ENCODE measurements at regions not wholly inside any gene's neighbourhood (a gene's known extent, or its start where the extent isn't known, plus 50 kb on each side); places are given as distances from the start of the nearest gene placed in this dataset.
"Not testable (repeated sequence)": the region's sequence is repeated elsewhere in the genome, so short reads cannot be mapped to it uniquely, and the experiment has no call there.

- H3K27me3 Mint-ChIP-seq: no peaks in the 10 kb centered on the region
- H3K27ac Mint-ChIP-seq: no peak overlapping the region
- H3K36me3 Mint-ChIP-seq (ENCODE audit: low read depth): no peaks in the 10 kb centered on the region
- H3K4me3 Mint-ChIP-seq: no peak overlapping the region
- ATAC-seq (no peak), DNase-seq (no peak)
- no peaks in the 10 kb centered on the region for H3K9me3 Mint-ChIP-seq
- no peaks in the 10 kb centered on the region for H3K4me1 Mint-ChIP-seq
Measured at GRCh38 chr21:15932726-15933125, 202.9 kb downstream of the USP25 start.

GRCh38 chr21:15935530-15935929 lies 205.7 kb downstream of the USP25 start:
- DNase-seq (no peak), ATAC-seq (no peak)
- Mint-ChIP-seq H3K27me3 (no peaks in the 10 kb centered on the region), H3K4me3 (no peak overlapping the region), H3K27ac (no peak overlapping the region), H3K9me3 (no peaks in the 10 kb centered on the region), H3K36me3 (ENCODE audit: low read depth) (no peaks in the 10 kb centered on the region), H3K4me1 (no peaks in the 10 kb centered on the region)

- Mint-ChIP-seq H3K4me3 (no peak overlapping the region), H3K27ac (no peak overlapping the region)
Measured at GRCh38 chr21:15943009-15943666, 213.4 kb downstream of the USP25 start.

GRCh38 chr21:15947677-15948076 lies 217.9 kb downstream of the USP25 start:
- Mint-ChIP-seq H3K4me1 (no peaks in the 10 kb centered on the region), H3K4me3 (no peak overlapping the region), H3K27me3 (peaks cover 6% of the 10 kb centered on the region), H3K27ac (no peak overlapping the region), H3K36me3 (ENCODE audit: low read depth) (no peaks in the 10 kb centered on the region), H3K9me3 (peaks cover 16% of the 10 kb centered on the region)
- ATAC-seq (no peak), DNase-seq (no peak)

More at GRCh38 chr21:15943009-15943666, 213.4 kb downstream of the USP25 start:
- ATAC-seq (no peak), DNase-seq (no peak)
- Mint-ChIP-seq H3K4me1 (no peaks in the 10 kb centered on the region), H3K27me3 (peaks cover 6% of the 10 kb centered on the region), H3K36me3 (ENCODE audit: low read depth) (no peaks in the 10 kb centered on the region), H3K9me3 (no peaks in the 10 kb centered on the region)

GRCh38 chr21:15953551-15954116 lies 223.9 kb downstream of the USP25 start:
- no peak for ATAC-seq
- no peaks in the 10 kb centered on the region for H3K27me3 Mint-ChIP-seq
- no peak for DNase-seq
- no peak overlapping the region for H3K27ac Mint-ChIP-seq
- no peaks in the 10 kb centered on the region for H3K36me3 Mint-ChIP-seq (ENCODE audit: low read depth)
- no peak overlapping the region for H3K4me3 Mint-ChIP-seq
- no peaks in the 10 kb centered on the region for H3K4me1 Mint-ChIP-seq
- H3K9me3 Mint-ChIP-seq: peaks cover 37% of the 10 kb centered on the region

- Mint-ChIP-seq H3K27me3 (peaks cover 2% of the 10 kb centered on the region), H3K36me3 (ENCODE audit: low read depth) (no peaks in the 10 kb centered on the region), H3K27ac (no peak overlapping the region), H3K4me1 (no peaks in the 10 kb centered on the region), H3K4me3 (no peak overlapping the region), H3K9me3 (no peaks in the 10 kb centered on the region)
- DNase-seq: no peak
- no peak for ATAC-seq
Measured at GRCh38 chr21:15964236-15964855, 234.6 kb downstream of the USP25 start.

GRCh38 chr21:15966231-15966630 lies 236.4 kb downstream of the USP25 start:
- DNase-seq (no peak), ATAC-seq (no peak)
- H3K9me3 Mint-ChIP-seq: no peaks in the 10 kb centered on the region
- H3K27me3 Mint-ChIP-seq: peaks cover 2% of the 10 kb centered on the region
- no peaks in the 10 kb centered on the region for H3K36me3 Mint-ChIP-seq (ENCODE audit: low read depth)
- H3K4me1 Mint-ChIP-seq: no peaks in the 10 kb centered on the region
- H3K27ac Mint-ChIP-seq: no peak overlapping the region
- no peak overlapping the region for H3K4me3 Mint-ChIP-seq

- no peaks in the 10 kb centered on the region for H3K9me3 Mint-ChIP-seq
- H3K4me3 Mint-ChIP-seq: no peak overlapping the region
- H3K27me3 Mint-ChIP-seq: peaks cover 2% of the 10 kb centered on the region
- DNase-seq (no peak), ATAC-seq (no peak)
- H3K27ac Mint-ChIP-seq: no peak overlapping the region
- H3K4me1 Mint-ChIP-seq: no peaks in the 10 kb centered on the region
- H3K36me3 Mint-ChIP-seq (ENCODE audit: low read depth): no peaks in the 10 kb centered on the region
Measured at GRCh38 chr21:15966651-15967050, 236.9 kb downstream of the USP25 start.

- no peaks in the 10 kb centered on the region for H3K36me3 Mint-ChIP-seq (ENCODE audit: low read depth)
- H3K27me3 Mint-ChIP-seq: peaks cover 2% of the 10 kb centered on the region
- ATAC-seq (no peak), DNase-seq (no peak)
- no peak overlapping the region for H3K4me3 Mint-ChIP-seq
- no peak overlapping the region for H3K27ac Mint-ChIP-seq
- H3K9me3 Mint-ChIP-seq: no peaks in the 10 kb centered on the region
- no peaks in the 10 kb centered on the region for H3K4me1 Mint-ChIP-seq
Measured at GRCh38 chr21:15967661-15968060, 237.9 kb downstream of the USP25 start.

- ATAC-seq: no peak
- Mint-ChIP-seq H3K27ac (no peak overlapping the region), H3K4me1 (no peaks in the 10 kb centered on the region), H3K9me3 (no peaks in the 10 kb centered on the region), H3K36me3 (ENCODE audit: low read depth) (no peaks in the 10 kb centered on the region), H3K27me3 (peaks cover 2% of the 10 kb centered on the region), H3K4me3 (no peak overlapping the region)
- no peak for DNase-seq
Measured at GRCh38 chr21:15968776-15969310, 239.1 kb downstream of the USP25 start.

- ATAC-seq: no peak
- DNase-seq: no peak
- Mint-ChIP-seq H3K27me3 (peaks cover 2% of the 10 kb centered on the region), H3K4me3 (no peak overlapping the region), H3K36me3 (ENCODE audit: low read depth) (no peaks in the 10 kb centered on the region), H3K27ac (no peak overlapping the region), H3K4me1 (no peaks in the 10 kb centered on the region), H3K9me3 (no peaks in the 10 kb centered on the region)
Measured at GRCh38 chr21:15976807-15977206, 247.0 kb downstream of the USP25 start.

- H3K36me3 Mint-ChIP-seq (ENCODE audit: low read depth): no peaks in the 10 kb centered on the region
- DNase-seq (no peak), ATAC-seq (no peak)
- no peaks in the 10 kb centered on the region for H3K9me3 Mint-ChIP-seq
- H3K4me3 Mint-ChIP-seq: no peak overlapping the region
- no peak overlapping the region for H3K27ac Mint-ChIP-seq
- no peaks in the 10 kb centered on the region for H3K4me1 Mint-ChIP-seq
- H3K27me3 Mint-ChIP-seq: peaks cover 2% of the 10 kb centered on the region
Measured at GRCh38 chr21:15978215-15978738, 248.5 kb downstream of the USP25 start.

GRCh38 chr21:15979493-15979892 lies 249.7 kb downstream of the USP25 start:
- not testable (repeated sequence) for H3K4me3 Mint-ChIP-seq; H3K27me3 Mint-ChIP-seq; DNase-seq; ATAC-seq; H3K4me1 Mint-ChIP-seq; H3K9me3 Mint-ChIP-seq; H3K27ac Mint-ChIP-seq; H3K36me3 Mint-ChIP-seq (ENCODE audit: low read depth)

- no peak for DNase-seq
- ATAC-seq: no peak
- Mint-ChIP-seq H3K27ac (no peak overlapping the region), H3K4me1 (no peaks in the 10 kb centered on the region), H3K27me3 (peaks cover 1% of the 10 kb centered on the region), H3K4me3 (no peak overlapping the region), H3K36me3 (ENCODE audit: low read depth) (no peaks in the 10 kb centered on the region), H3K9me3 (peaks cover 6% of the 10 kb centered on the region)
Measured at GRCh38 chr21:15986277-15986676, 256.5 kb downstream of the USP25 start.

GRCh38 chr21:15992171-15992570 lies 262.4 kb downstream of the USP25 start:
- ATAC-seq: no peak
- Mint-ChIP-seq H3K9me3 (no peaks in the 10 kb centered on the region), H3K4me3 (no peak overlapping the region), H3K36me3 (ENCODE audit: low read depth) (no peaks in the 10 kb centered on the region), H3K4me1 (no peaks in the 10 kb centered on the region), H3K27me3 (no peaks in the 10 kb centered on the region), H3K27ac (no peak overlapping the region)
- no peak for DNase-seq

Data from activated naive CD8-positive, alpha-beta T cell treated with anti-CD3 and anti-CD28 coated beads, Interleukin-2, amount 50 U/mL, for 24 hours (primary cell).